Adrenal gland (tissue), 9 donors: ENCODE measurements at regions not wholly inside any gene's neighbourhood (a gene's known extent, or its start where the extent isn't known, plus 50 kb on each side); places are given as distances from the start of the nearest gene placed in this dataset.

Source experiments
- DNase-seq, 7 donors: peaks; one replicate each; pipeline ENCODE4 v3.0.0-alpha.2; 2019 to 2020
- H3K27ac ChIP-seq, 5 donors: fragments of 200-600 bp; sonication (generic) in 4 of 5; 1 replicate in 3 of 5; 2 replicates in 2 of 5; pipeline versions ENCODE4 v1.5.1 to v1.8.0; 2016 to 2020; ENCODE audit warnings: mild to moderate bottlenecking in 1 of 5
- H3K27me3 ChIP-seq: fragments of 200-600 bp; 2 replicates; pipeline ENCODE4 v1.8.0; 2021
- H3K36me3 ChIP-seq, 2 donors: fragments of 200-600 bp; replicated peaks in 1 of 2; 1 replicate in 1 of 2; 2 replicates in 1 of 2; pipeline versions ENCODE4 v1.5.1 to v1.8.0; 2018 to 2022
- H3K4me1 ChIP-seq, 2 donors: fragments of 200-600 bp; replicated peaks in 1 of 2; 1 replicate in 1 of 2; 2 replicates in 1 of 2; pipeline versions ENCODE4 v1.5.1 to v1.8.0; 2018 to 2021
- H3K4me3 ChIP-seq, 4 donors: fragments of 200-600 bp; sonication (generic) in 3 of 4; one replicate each; pipeline ENCODE4 v1.5.1; 2016 to 2018
- H3K9me3 ChIP-seq, 3 donors: fragments of 200-600 bp; sonication (generic) in 1 of 3; replicated peaks in 1 of 3; 1 replicate in 2 of 3; 2 replicates in 1 of 3; pipeline versions ENCODE4 v1.5.1 to v1.8.0; 2016 to 2021
- CTCF ChIP-seq, 6 experiments: fragments of 450-650 bp in 4 of 6; fragments of 200-600 bp in 2 of 6; sonication (generic) in 1 of 6; IDR thresholded peaks; 1 replicate in 5 of 6; 2 replicates in 1 of 6; pipeline versions ENCODE4 v1.5.1 to v1.8.0; 2016 to 2021; ENCODE audit warnings: antibody characterized with exemption in 6 of 6, mild to moderate bottlenecking in 2 of 6, moderate library complexity in 1 of 6
- POLR2A ChIP-seq, 2 donors: fragments of 450-650 bp; IDR thresholded peaks; one replicate each; pipeline ENCODE4 v1.6.1; 2017; ENCODE audit warnings: antibody characterized with exemption in 2 of 2, mild to moderate bottlenecking in 2 of 2, moderate library complexity in 1 of 2
- WGBS, 4 donors: extraction: QIAGEN DNeasy Blood & Tissue Kit in 2 of 4; methylation state at CpG; one replicate each; pipeline versions ENCODE4 v1.1.5 to v1.1.7; 2013 to 2017; 5-methylcytosine and 5-hydroxymethylcytosine counted together
- intact Hi-C, 2 donors: fragments of 100-400 bp; cut with DNase I; formaldehyde crosslinking; loops; one replicate each; pipeline versions ENCODE4 v1.14.1 to v1.15.0; 2022 to 2023
- donor health status: healthy with polysubstance abuse.
- donor health status: Bipolar disorder and iron deficiency.
- donor health status: DM: yes; HTN: yes; CAD: no.
- donor health status: DM: no; HTN: no; CAD: no.
- donor health status: DM: no; HTN: no; CAD: no.

GRCh38 chr7:130999926-131000325 is 265.9 kb upstream of the KLF14 start:
- Histone ChIP-seq H3K27ac (peak overlapping the region in 3 of 5 donors; percentile 20 to 55 (median 31)), H3K27me3 (no peaks in the 10 kb centered on the region), H3K36me3 (no peaks in the 10 kb centered on the region), H3K9me3 (peaks cover 0 to 6% (median 0%) of the 10 kb centered on the region in 3 donors), H3K4me1 (peaks cover 44 to 53% of the 10 kb centered on the region in 2 donors), H3K4me3 (no peak overlapping the region)
- TF ChIP-seq POLR2A (IDR thresholded peaks at IDR 0.05) (no peak), CTCF (IDR thresholded peaks at IDR 0.05) (no peak)
- DNase-seq: no peak
- WGBS, 4 donors: 56 to 76% (median 65%) methylated on average over 4 of the region's 4 CpGs
- intact Hi-C loops: loop anchor here in 1 of 2 donors (10.0 kb wide), 1 partner anchor 105 kb away; no protein-coding TSS in a partner anchor

- H3K4me3 ChIP-seq: no peak overlapping the region
- peaks cover 40 to 48% of the 10 kb centered on the region in 2 donors for H3K4me1 ChIP-seq
- peaks cover 0 to 6% (median 0%) of the 10 kb centered on the region in 3 donors for H3K9me3 ChIP-seq
- intact Hi-C loops: loop anchor here in 1 of 2 donors (10.0 kb wide), 1 partner anchor 106 kb away; no protein-coding TSS in a partner anchor
- H3K27ac ChIP-seq: peak overlapping the region in 3 of 5 donors; percentile 20 to 55 (median 31)
- H3K27me3 ChIP-seq: no peaks in the 10 kb centered on the region
- no peak for DNase-seq
- H3K36me3 ChIP-seq: no peaks in the 10 kb centered on the region
- no peak for TF ChIP-seq CTCF (IDR thresholded peaks at IDR 0.05)
- WGBS, 4 donors: 80 to 88% (median 84%) methylated on average over 6 of the region's 6 CpGs
Observed at GRCh38 chr7:131000389-131000788, 266.4 kb upstream of the KLF14 start.

GRCh38 chr7:131000873-131001272 is 266.9 kb upstream of the KLF14 start:
- WGBS, 4 donors: 48 to 89% (median 50%) methylated on average over 1 to 2 of the region's 2 CpGs
- Histone ChIP-seq H3K9me3 (peaks cover 0 to 6% (median 0%) of the 10 kb centered on the region in 3 donors), H3K36me3 (no peaks in the 10 kb centered on the region), H3K4me3 (no peak overlapping the region), H3K27ac (peak overlapping the region in 1 of 5 donors; percentile 31), H3K4me1 (peaks cover 35 to 44% of the 10 kb centered on the region in 2 donors), H3K27me3 (no peaks in the 10 kb centered on the region)
- no peak for TF ChIP-seq CTCF (IDR thresholded peaks at IDR 0.05)
- no peak for TF ChIP-seq POLR2A (IDR thresholded peaks at IDR 0.05)
- intact Hi-C loops: loop anchor here in 1 of 2 donors (10.0 kb wide), 1 partner anchor 106 kb away; no protein-coding TSS in a partner anchor
- DNase-seq: no peak

- WGBS, 4 donors: 97 to 100% (median 99%) methylated on average over 1 of the region's 1 CpG
- Histone ChIP-seq H3K9me3 (peaks cover 0 to 6% (median 0%) of the 10 kb centered on the region in 3 donors), H3K4me3 (no peak overlapping the region), H3K36me3 (no peaks in the 10 kb centered on the region), H3K4me1 (peaks cover 19 to 37% of the 10 kb centered on the region in 2 donors), H3K27me3 (no peaks in the 10 kb centered on the region), H3K27ac (no peak overlapping the region)
- intact Hi-C loops: loop anchor here in 1 of 2 donors (10.0 kb wide), 1 partner anchor 108 kb away; no protein-coding TSS in a partner anchor
- DNase-seq: no peak
- TF ChIP-seq POLR2A (IDR thresholded peaks at IDR 0.05): no peak
Observed at GRCh38 chr7:131002600-131002999, 268.6 kb upstream of the KLF14 start.

- intact Hi-C loops: loop anchor here in 1 of 2 donors (10.0 kb wide), 1 partner anchor 109 kb away; no protein-coding TSS in a partner anchor
- H3K4me1 ChIP-seq: peaks cover 24 to 43% of the 10 kb centered on the region in 2 donors
- no peak overlapping the region for H3K4me3 ChIP-seq
- no peak for DNase-seq
- H3K36me3 ChIP-seq: no peaks in the 10 kb centered on the region
- no peak overlapping the region for H3K27ac ChIP-seq
- no peak for TF ChIP-seq POLR2A (IDR thresholded peaks at IDR 0.05)
- TF ChIP-seq CTCF (IDR thresholded peaks at IDR 0.05): no peak
- 80 to 98% (median 85%) methylated on average over 4 of the region's 4 CpGs for WGBS, 4 donors
- peaks cover 0 to 6% (median 0%) of the 10 kb centered on the region in 3 donors for H3K9me3 ChIP-seq
- H3K27me3 ChIP-seq: no peaks in the 10 kb centered on the region
Observed at GRCh38 chr7:131003634-131004033, 269.6 kb upstream of the KLF14 start.
